Left kidney (tissue), 1 donor: ENCODE measurements at regions not wholly inside any gene's neighbourhood (a gene's known extent, or its start where the extent isn't known, plus 50 kb on each side); places are given as distances from the start of the nearest gene placed in this dataset.
A peak's percentile ranks its signal among the peaks of the same experiment; 100 is the strongest.

Experiments
- DNase-seq: peaks from one replicate; pipeline ENCODE4 v3.0.0-alpha.2; 2013

- DNase-seq, result no peak
Observed at GRCh38 chr12:39047539-39048262, 142.3 kb upstream of the CPNE8 start.

GRCh38 chr12:39044754-39045153 is 139.4 kb upstream of the CPNE8 start:
- no peak for DNase-seq

DNA sequence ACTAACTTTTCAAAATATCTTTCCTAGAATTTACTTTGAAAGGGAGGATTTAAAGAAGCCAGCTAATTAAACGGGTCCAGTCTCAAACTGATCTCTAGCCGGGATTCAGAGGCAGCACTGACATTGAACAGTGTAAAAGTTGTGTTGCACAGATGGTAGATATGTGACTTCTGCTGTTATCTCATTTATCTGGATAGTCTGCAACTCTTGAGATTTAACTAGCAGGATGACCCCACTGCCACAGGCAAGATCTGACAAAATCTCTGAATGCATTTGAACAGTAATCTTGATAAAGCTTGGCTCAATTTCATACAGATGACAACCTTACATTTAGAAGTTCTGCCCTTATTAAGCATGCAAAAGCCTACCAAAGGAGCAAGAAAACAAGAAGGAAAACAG is 138.0 kb upstream of the CPNE8 start:
- DNase-seq, result no peak

GRCh38 chr12:39040275-39040674 is 134.9 kb upstream of the CPNE8 start:
- no peak for DNase-seq

- peak; percentile 18 for DNase-seq
Observed at GRCh38 chr12:39037115-39037514, 131.7 kb upstream of the CPNE8 start.

DNA sequence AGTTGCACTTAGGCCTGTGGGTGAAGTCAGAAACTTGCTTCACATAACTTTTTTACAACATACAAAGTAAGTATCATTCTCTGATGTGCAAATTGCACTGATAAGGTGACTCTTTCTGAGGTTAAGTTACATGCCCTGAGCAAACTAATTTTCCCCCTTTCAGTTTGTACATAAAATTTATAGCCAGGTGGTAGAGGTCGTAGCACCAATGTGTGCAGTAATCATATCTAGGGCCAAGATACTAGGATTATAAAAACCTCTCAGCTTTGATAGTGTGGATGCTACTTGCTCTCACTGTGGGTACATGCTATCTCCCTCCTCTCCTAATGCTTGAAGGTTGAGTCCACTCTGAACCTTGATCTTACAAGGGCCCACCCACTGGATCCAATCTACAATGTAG is 130.7 kb upstream of the CPNE8 start:
- no peak for DNase-seq

- DNase-seq, result no peak
Observed at GRCh38 chr12:39033782-39034181, 128.4 kb upstream of the CPNE8 start.

- DNase-seq, result no peak
Observed at GRCh38 chr12:39032448-39032847, 127.1 kb upstream of the CPNE8 start.

GRCh38 chr12:39032034-39032433 is 126.6 kb upstream of the CPNE8 start:
- DNase-seq, result no peak

GRCh38 chr12:39028382-39028781 is 123.0 kb upstream of the CPNE8 start:
- no peak for DNase-seq

- no peak for DNase-seq
Observed at GRCh38 chr12:39012870-39013269, 107.5 kb upstream of the CPNE8 start.

DNA sequence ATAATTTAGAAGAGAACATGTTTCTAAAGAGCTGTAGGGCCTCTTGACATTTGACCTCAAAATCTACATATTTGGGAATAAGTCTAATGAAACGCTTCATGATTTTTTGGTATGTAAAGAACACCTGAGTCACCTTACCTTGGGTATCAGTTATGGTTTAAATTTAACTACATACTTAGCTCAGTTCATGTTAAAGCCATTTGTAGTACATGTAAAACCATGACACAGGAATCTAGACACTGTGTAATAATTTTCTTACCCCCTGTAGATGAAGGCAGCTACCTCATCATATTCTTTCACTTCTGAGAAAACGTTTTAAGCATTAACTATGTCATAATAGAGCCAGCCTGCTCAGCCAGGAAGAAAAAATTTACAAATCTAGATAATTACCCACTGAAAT is 105.8 kb upstream of the CPNE8 start:
- no peak for DNase-seq

DNA sequence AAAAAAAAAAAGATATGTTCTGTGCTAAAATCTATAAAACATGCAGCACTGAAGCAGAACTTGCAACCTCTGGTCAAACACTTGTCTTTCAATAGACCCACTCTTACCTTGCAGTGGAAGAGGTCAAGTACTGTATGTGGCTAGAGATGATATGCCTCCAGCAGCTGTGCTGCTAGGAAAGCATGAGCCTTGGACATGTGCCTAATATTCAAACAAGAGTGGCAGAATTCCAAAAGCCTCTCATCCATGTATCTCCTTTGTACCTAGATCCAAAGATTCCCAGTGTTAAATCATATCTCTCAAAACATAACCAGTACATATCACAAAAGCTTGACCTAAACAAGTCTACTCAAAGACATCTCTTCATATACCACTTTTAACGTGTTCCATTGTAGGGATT is 105.0 kb upstream of the CPNE8 start:
- no peak for DNase-seq

DNA sequence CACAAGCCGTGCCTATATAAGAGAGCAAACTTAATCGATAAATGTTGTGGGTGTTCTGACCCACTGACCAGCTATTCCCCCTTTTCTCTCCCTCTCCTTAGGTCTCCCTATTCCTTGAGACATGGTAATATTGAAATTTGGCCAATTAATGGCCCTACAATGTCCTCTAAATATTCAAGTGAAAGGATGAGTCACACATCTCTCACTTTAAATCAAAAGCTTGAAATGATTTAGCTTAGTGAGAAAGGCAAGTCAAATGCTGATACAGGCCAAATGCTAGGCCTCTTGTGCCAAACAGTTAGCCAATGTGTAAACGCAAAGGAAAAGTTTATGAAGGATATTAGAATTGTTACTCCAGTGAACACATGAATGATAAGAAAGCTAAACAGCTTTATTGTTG is 102.2 kb upstream of the CPNE8 start:
- no peak for DNase-seq

DNA sequence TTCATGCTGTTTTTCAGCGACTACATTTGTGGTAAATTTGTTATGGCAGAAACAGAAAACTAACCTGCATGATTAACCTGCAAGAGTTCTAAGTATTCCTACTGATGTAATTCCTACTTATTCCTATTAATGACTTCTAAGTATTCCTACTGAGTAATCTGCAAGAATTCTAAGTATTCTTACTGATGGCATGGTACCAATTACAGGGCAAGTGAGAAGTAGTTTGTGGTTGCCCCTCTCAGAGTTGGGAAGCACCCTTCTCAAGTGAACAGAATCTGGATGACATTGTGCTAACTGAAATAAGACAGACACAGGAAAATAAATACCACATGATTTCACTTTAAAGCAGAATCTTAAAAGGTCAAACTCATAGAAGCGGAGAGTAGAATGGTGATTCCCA is 100.9 kb upstream of the CPNE8 start:
- DNase-seq, result no peak

GRCh38 chr12:39005671-39006070 is 100.3 kb upstream of the CPNE8 start:
- no peak for DNase-seq

DNA sequence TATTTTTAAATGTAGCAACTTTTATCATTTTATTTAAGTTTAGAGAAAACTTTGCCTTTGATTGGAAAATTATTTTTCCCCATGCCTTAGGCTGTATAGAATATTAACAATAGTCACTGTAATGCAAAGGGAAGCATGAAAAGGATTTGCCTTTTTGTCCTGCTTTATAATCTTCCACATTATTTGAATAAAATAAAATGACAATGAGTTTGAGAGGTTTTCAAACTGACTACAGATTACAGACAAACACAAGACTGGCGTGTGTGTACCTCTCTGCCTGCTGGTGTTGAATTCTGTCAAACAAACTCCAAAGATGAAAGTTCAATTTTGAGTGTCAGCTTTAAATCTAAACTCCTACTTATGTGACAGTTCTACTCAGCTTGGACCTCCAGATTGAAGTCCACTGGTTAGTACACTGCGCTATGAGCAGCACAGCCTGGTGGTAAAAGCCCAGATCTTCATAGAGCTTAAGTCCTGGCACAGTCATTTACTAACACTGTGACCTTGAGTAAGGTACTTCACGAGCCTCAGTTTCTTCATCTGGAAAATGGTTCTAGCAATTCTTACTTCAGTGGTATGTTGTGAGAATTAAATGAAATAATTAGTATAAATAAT is 98.3 kb upstream of the CPNE8 start:
- no peak for DNase-seq

GRCh38 chr12:39000370-39000769 is 95.0 kb upstream of the CPNE8 start:
- DNase-seq, result no peak

GRCh38 chr12:38998887-38999482 is 93.6 kb upstream of the CPNE8 start:
- no peak for DNase-seq

GRCh38 chr12:38995249-38995648 is 89.9 kb upstream of the CPNE8 start:
- DNase-seq, result no peak

GRCh38 chr12:38985961-38986360 is 80.6 kb upstream of the CPNE8 start:
- DNase-seq, result no peak

DNA sequence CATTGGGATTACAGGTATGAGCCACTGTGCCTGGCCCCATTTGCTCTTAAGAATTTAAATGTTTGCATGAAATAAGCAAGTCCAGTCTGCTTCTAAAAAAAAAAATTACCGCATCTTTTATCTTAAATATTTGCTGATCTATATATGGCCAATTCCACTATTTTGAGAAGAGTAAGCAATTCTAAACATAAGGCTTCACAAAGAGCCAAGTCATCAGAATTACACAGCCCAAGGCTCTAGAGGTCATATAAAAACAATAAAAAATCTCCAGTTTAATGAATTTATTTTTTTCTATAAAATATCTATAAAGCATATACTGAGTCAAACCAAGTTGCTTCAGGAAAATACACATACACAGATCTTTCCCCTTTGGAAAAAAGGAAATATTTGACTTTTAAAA is 79.0 kb upstream of the CPNE8 start:
- DNase-seq, result no peak

- DNase-seq, result no peak
Observed at GRCh38 chr12:38983117-38983571, 77.8 kb upstream of the CPNE8 start.

GRCh38 chr12:38977132-38977531 is 71.7 kb upstream of the CPNE8 start:
- no peak for DNase-seq
